Retinal pigment epithelial cell (primary cell): ENCODE measurements at regions not wholly inside any gene's neighbourhood (a gene's known extent, or its start where the extent isn't known, plus 50 kb on each side); places are given as distances from the start of the nearest gene placed in this dataset.

ENCODE experiments used
- DNase-seq: peaks from one replicate; pipeline ENCODE4 v3.0.0-alpha.2; 2010; ENCODE audit warnings: low read depth
- H3K4me3 ChIP-seq: 2 replicates; pipeline ENCODE4 v1.5.1; 2011; ENCODE audit warnings: mild to moderate bottlenecking, low read length, control low read depth, moderate library complexity
- CTCF ChIP-seq: conservative IDR thresholded peaks from 2 replicates; pipeline ENCODE4 v1.5.1; 2011; ENCODE audit warnings: low read depth, low read length, control low read depth, inconsistent platforms

- no peak overlapping the region for H3K4me3 ChIP-seq
- DNase-seq, result no peak
- TF ChIP-seq CTCF, result no peak
Measured at GRCh38 chr3:17811646-17812045, 69.2 kb upstream of the TBC1D5 start.

- no peak overlapping the region for H3K4me3 ChIP-seq
- TF ChIP-seq CTCF, result peak; percentile 21
- DNase-seq, result no peak
Measured at GRCh38 chr3:17810759-17811158, 68.3 kb upstream of the TBC1D5 start.

- peak; percentile 48 for DNase-seq
- no peak overlapping the region for H3K4me3 ChIP-seq
- no peak for TF ChIP-seq CTCF
Measured at GRCh38 chr3:17808994-17809393, 66.6 kb upstream of the TBC1D5 start.

GRCh38 chr3:17806876-17807275, 64.4 kb upstream of the TBC1D5 start:
- H3K4me3 ChIP-seq, result no peak overlapping the region
- DNase-seq, result no peak
- no peak for TF ChIP-seq CTCF

GRCh38 chr3:17806201-17806600, 63.8 kb upstream of the TBC1D5 start:
- TF ChIP-seq CTCF, result no peak
- no peak for DNase-seq
- H3K4me3 ChIP-seq, result no peak overlapping the region

- TF ChIP-seq CTCF, result no peak
- no peak overlapping the region for H3K4me3 ChIP-seq
- no peak for DNase-seq
Measured at GRCh38 chr3:17805461-17805940, 63.1 kb upstream of the TBC1D5 start.

- no peak for TF ChIP-seq CTCF
- no peak overlapping the region for H3K4me3 ChIP-seq
- no peak for DNase-seq
Measured at GRCh38 chr3:17802950-17803349, 60.5 kb upstream of the TBC1D5 start.
